HEK293 (cell line): ENCODE measurements at regions not wholly inside any gene's neighbourhood (a gene's known extent, or its start where the extent isn't known, plus 50 kb on each side); places are given as distances from the start of the nearest gene placed in this dataset.

Experiments
- GLIS1 ChIP-seq: fragments of 450-650 bp; formaldehyde crosslinking; IDR thresholded peaks from 2 replicates; pipeline ENCODE4 v1.5.1; 2016; ENCODE audit warnings: missing biosample characterization, missing genetic modification characterization
- GLIS2 ChIP-seq: fragments of 450-650 bp; formaldehyde crosslinking; IDR thresholded peaks from 2 replicates; pipeline ENCODE4 v1.5.1; 2016; ENCODE audit warnings: missing biosample characterization, missing genetic modification characterization
- KLF16 ChIP-seq: fragments of 450-650 bp; formaldehyde crosslinking; IDR thresholded peaks from 2 replicates; pipeline ENCODE4 v1.5.1; 2017; ENCODE audit warnings: missing biosample characterization, missing genetic modification characterization
- MYNN ChIP-seq: fragments of 450-650 bp; formaldehyde crosslinking; IDR thresholded peaks from 2 replicates; pipeline ENCODE4 v1.5.1; 2016; ENCODE audit warnings: missing biosample characterization, missing genetic modification characterization, borderline replicate concordance
- PBX3 ChIP-seq: sonication (generic); formaldehyde crosslinking; IDR thresholded peaks from 2 replicates; pipeline ENCODE4 v1.8.1; 2022; ENCODE audit warnings: mild to moderate bottlenecking, moderate library complexity, missing genetic modification reagents
- PRDM1 ChIP-seq: fragments of 450-650 bp; formaldehyde crosslinking; IDR thresholded peaks from 2 replicates; pipeline ENCODE4; 2016; ENCODE audit warnings: missing biosample characterization, missing genetic modification characterization
- REST ChIP-seq: fragments of 450-650 bp; formaldehyde crosslinking; IDR thresholded peaks from 2 replicates; pipeline ENCODE4 v1.5.1; 2016; ENCODE audit warnings: missing biosample characterization, missing genetic modification characterization
- SALL2 ChIP-seq: fragments of 450-650 bp; formaldehyde crosslinking; IDR thresholded peaks from 2 replicates; pipeline ENCODE4 v1.5.0; 2017; ENCODE audit warnings: missing biosample characterization, mild to moderate bottlenecking, missing genetic modification characterization, borderline replicate concordance
- SCRT2 ChIP-seq: fragments of 450-650 bp; formaldehyde crosslinking; IDR thresholded peaks from 2 replicates; pipeline ENCODE4 v1.5.1; 2016; ENCODE audit warnings: missing biosample characterization, missing genetic modification characterization
- SETDB1 ChIP-seq: IDR thresholded peaks from one replicate; pipeline ENCODE4 v1.6.1; 2017; ENCODE audit warnings: mild to moderate bottlenecking, low read length, moderate library complexity, mixed read lengths; ENCODE audit not compliant: insufficient read length
- SP2 ChIP-seq: fragments of 450-650 bp; formaldehyde crosslinking; IDR thresholded peaks from 2 replicates; pipeline ENCODE4 v1.5.1; 2016; ENCODE audit warnings: missing biosample characterization, missing genetic modification characterization
- SP7 ChIP-seq: fragments of 450-650 bp; formaldehyde crosslinking; IDR thresholded peaks from 2 replicates; pipeline ENCODE4 v1.5.1; 2016; ENCODE audit warnings: missing biosample characterization, missing genetic modification characterization
- ZBTB6 ChIP-seq: fragments of 450-650 bp; formaldehyde crosslinking; IDR thresholded peaks from 2 replicates; pipeline ENCODE4 v1.5.1; 2017; ENCODE audit warnings: missing biosample characterization, missing genetic modification characterization
- ZBTB7A ChIP-seq: fragments of 450-650 bp; formaldehyde crosslinking; IDR thresholded peaks from 2 replicates; pipeline ENCODE4 v1.5.1; 2016; ENCODE audit warnings: low read depth, missing biosample characterization, missing genetic modification characterization
- ZBTB8A ChIP-seq: fragments of 450-650 bp; formaldehyde crosslinking; IDR thresholded peaks from 2 replicates; pipeline ENCODE4 v1.5.1; 2016; ENCODE audit warnings: missing biosample characterization, missing genetic modification characterization
- ZFP3 ChIP-seq: fragments of 450-650 bp; formaldehyde crosslinking; IDR thresholded peaks from 2 replicates; pipeline ENCODE4 v1.5.1; 2016; ENCODE audit warnings: low read depth, missing biosample characterization, missing genetic modification characterization
- ZFP69B ChIP-seq: fragments of 450-650 bp; formaldehyde crosslinking; IDR thresholded peaks from 2 replicates; pipeline ENCODE4 v1.5.1; 2016; ENCODE audit warnings: missing biosample characterization, missing genetic modification characterization
- ZIC2 ChIP-seq: fragments of 450-650 bp; formaldehyde crosslinking; IDR thresholded peaks from 2 replicates; pipeline ENCODE4 v1.5.1; 2016; ENCODE audit warnings: missing biosample characterization, missing genetic modification characterization
- ZNF2 ChIP-seq: fragments of 450-650 bp; formaldehyde crosslinking; IDR thresholded peaks from 2 replicates; pipeline ENCODE4 v1.5.1; 2016; ENCODE audit warnings: missing biosample characterization, missing genetic modification characterization
- ZNF24 ChIP-seq: fragments of 450-650 bp; formaldehyde crosslinking; IDR thresholded peaks from 2 replicates; pipeline ENCODE4 v1.5.1; 2016; ENCODE audit warnings: missing biosample characterization, missing genetic modification characterization
- ZNF266 ChIP-seq: fragments of 450-650 bp; formaldehyde crosslinking; IDR thresholded peaks from 2 replicates; pipeline ENCODE4 v1.5.1; 2016; ENCODE audit warnings: missing biosample characterization, missing genetic modification characterization, low read depth
- ZNF335 ChIP-seq: fragments of 450-650 bp; formaldehyde crosslinking; conservative IDR thresholded peaks from 2 replicates; pipeline ENCODE4 v1.5.1; 2016; ENCODE audit warnings: missing biosample characterization, missing genetic modification characterization
- ZNF37A ChIP-seq: fragments of 450-650 bp; IDR thresholded peaks from 2 replicates; pipeline ENCODE4 v1.5.1; 2018; ENCODE audit warnings: missing biosample characterization, missing genetic modification characterization
- ZNF701 ChIP-seq: fragments of 450-650 bp; formaldehyde crosslinking; IDR thresholded peaks from 2 replicates; pipeline ENCODE4 v1.5.1; 2016; ENCODE audit warnings: missing biosample characterization, missing genetic modification characterization
- ZNF777 ChIP-seq: fragments of 450-650 bp; formaldehyde crosslinking; IDR thresholded peaks from 2 replicates; pipeline ENCODE4 v1.5.1; 2017; ENCODE audit warnings: missing biosample characterization, missing genetic modification characterization, borderline replicate concordance
- ZSCAN23 ChIP-seq: fragments of 450-650 bp; formaldehyde crosslinking; IDR thresholded peaks from 2 replicates; pipeline ENCODE4 v1.5.1; 2016; ENCODE audit warnings: missing biosample characterization, missing genetic modification characterization
- ZSCAN5A ChIP-seq: fragments of 450-650 bp; formaldehyde crosslinking; IDR thresholded peaks from 2 replicates; pipeline ENCODE4 v1.5.1; 2016; ENCODE audit warnings: missing biosample characterization, missing genetic modification characterization
- TF ChIP-seq, protein P1 (sequence below): fragments of 450-650 bp; formaldehyde crosslinking; IDR thresholded peaks from 2 replicates; pipeline ENCODE4 v1.5.1; 2016; ENCODE audit warnings: missing biosample characterization, missing genetic modification characterization

GRCh38 chr17:49901460-49902331 is 53.8 kb upstream of the TAC4 start (continued):
- TF ChIP-seq ZSCAN5A (tag by site-specific recombination): no peak
- TF ChIP-seq ZNF266 (tag by site-specific recombination): no peak
- TF ChIP-seq ZSCAN23: no peak
- no peak for TF ChIP-seq SETDB1
- TF ChIP-seq PRDM1 (tag by site-specific recombination): no peak
- TF ChIP-seq SP7 (tag by site-specific recombination): peak; percentile 49; the same call in 1 of the 2 replicates
- TF ChIP-seq PBX3 (CRISPR knock-in tag): no peak
- TF ChIP-seq REST (tag by site-specific recombination): no peak
- no peak for TF ChIP-seq SALL2 (tag by site-specific recombination)
- no peak for TF ChIP-seq MYNN (tag by site-specific recombination)
- TF ChIP-seq ZNF335 (tag by site-specific recombination): peak; percentile 68
- TF ChIP-seq ZNF777 (tag by site-specific recombination): peak; percentile 59; the same call in 1 of the 2 replicates
- no peak for TF ChIP-seq GLIS2 (tag by site-specific recombination)
- no peak for TF ChIP-seq ZNF701 (tag by site-specific recombination)
- TF ChIP-seq ZBTB7A: no peak
- peak; percentile 65; the same call in 1 of the 2 replicates for TF ChIP-seq ZBTB8A (tag by site-specific recombination)
- TF ChIP-seq ZBTB6: no peak
- TF ChIP-seq ZFP3: no peak
- TF ChIP-seq, protein P1, sequence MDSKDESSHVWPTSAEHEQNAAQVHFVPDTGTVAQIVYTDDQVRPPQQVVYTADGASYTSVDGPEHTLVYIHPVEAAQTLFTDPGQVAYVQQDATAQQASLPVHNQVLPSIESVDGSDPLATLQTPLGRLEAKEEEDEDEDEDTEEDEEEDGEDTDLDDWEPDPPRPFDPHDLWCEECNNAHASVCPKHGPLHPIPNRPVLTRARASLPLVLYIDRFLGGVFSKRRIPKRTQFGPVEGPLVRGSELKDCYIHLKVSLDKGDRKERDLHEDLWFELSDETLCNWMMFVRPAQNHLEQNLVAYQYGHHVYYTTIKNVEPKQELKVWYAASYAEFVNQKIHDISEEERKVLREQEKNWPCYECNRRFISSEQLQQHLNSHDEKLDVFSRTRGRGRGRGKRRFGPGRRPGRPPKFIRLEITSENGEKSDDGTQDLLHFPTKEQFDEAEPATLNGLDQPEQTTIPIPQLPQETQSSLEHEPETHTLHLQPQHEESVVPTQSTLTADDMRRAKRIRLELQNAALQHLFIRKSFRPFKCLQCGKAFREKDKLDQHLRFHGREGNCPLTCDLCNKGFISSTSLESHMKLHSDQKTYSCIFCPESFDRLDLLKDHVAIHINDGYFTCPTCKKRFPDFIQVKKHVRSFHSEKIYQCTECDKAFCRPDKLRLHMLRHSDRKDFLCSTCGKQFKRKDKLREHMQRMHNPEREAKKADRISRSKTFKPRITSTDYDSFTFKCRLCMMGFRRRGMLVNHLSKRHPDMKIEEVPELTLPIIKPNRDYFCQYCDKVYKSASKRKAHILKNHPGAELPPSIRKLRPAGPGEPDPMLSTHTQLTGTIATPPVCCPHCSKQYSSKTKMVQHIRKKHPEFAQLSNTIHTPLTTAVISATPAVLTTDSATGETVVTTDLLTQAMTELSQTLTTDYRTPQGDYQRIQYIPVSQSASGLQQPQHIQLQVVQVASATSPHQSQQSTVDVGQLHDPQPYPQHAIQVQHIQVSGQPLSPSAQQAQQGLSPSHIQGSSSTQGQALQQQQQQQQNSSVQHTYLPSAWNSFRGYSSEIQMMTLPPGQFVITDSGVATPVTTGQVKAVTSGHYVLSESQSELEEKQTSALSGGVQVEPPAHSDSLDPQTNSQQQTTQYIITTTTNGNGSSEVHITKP: no peak
- TF ChIP-seq SCRT2 (tag by site-specific recombination): peak; percentile 90
- TF ChIP-seq SP2: peak; percentile 7; the same call in 1 of the 2 replicates
- TF ChIP-seq ZIC2 (tag by site-specific recombination): peak; percentile 36
- TF ChIP-seq ZNF2 (tag by site-specific recombination): no peak
- no peak for TF ChIP-seq ZFP69B (tag by site-specific recombination)
- peak; percentile 35 for TF ChIP-seq GLIS1
- TF ChIP-seq ZNF37A: no peak
- TF ChIP-seq ZNF24: no peak
- TF ChIP-seq KLF16 (tag by site-specific recombination): 0 out of 2 replicates have a peak, but pooled peaks have one; percentile 21
